Endothelial cell of hepatic sinusoid (primary cell): ENCODE measurements at regions not wholly inside any gene's neighbourhood (a gene's known extent, or its start where the extent isn't known, plus 50 kb on each side); places are given as distances from the start of the nearest gene placed in this dataset.
"Not testable (repeated sequence)": the region's sequence is repeated elsewhere in the genome, so short reads cannot be mapped to it uniquely, and the experiment has no call there.

Experiments used
- in situ Hi-C: cut with HindIII; loops from 2 replicates; pipeline ENCODE4 v1.10.0; 2017; ENCODE audit warnings: low sequenced_read_pairs

DNA sequence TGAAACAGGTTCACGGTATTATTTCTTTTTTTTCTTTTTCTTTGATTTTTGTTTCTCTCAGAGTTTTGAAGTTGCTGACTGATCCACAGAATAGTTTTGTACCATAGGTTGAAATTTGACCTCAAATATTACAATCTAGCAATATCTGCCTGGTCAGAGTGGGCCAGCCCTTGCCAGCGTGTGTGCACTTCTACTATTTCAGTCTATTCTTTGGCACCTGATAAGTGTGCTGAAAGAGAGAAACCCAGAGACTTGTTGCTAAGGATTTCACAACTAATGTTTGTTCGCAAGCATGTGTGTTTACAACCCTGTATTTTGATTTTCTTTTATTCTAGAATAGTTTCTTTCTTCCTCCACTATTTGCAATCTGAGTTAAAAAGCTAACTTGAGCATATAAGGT is 1125.2 kb upstream of the CNTN5 start:
- in situ Hi-C loops = no loop called here

DNA sequence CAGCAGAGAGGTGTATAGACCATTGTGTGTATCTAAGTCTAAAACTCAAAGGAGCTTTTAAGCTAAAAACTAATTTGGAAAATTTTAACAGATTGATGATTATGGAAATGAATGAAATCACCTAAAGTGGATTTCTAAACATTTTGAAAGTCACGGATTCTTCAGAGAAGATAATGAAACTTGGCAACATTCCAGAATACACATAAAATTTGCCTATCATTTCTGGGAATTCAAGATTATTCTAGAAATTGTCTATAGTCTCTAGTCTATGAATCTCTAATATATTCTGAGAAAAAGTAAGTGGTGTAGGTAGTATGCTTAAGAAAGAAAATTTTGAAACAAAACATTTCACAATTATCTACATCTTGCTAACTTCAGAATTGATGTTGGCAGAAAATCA is 1117.9 kb upstream of the CNTN5 start:
- in situ Hi-C loops = no loop called here

- in situ Hi-C loops = no loop called here
Observed at GRCh38 chr11:97905101-97905500, 1115.6 kb upstream of the CNTN5 start.

DNA sequence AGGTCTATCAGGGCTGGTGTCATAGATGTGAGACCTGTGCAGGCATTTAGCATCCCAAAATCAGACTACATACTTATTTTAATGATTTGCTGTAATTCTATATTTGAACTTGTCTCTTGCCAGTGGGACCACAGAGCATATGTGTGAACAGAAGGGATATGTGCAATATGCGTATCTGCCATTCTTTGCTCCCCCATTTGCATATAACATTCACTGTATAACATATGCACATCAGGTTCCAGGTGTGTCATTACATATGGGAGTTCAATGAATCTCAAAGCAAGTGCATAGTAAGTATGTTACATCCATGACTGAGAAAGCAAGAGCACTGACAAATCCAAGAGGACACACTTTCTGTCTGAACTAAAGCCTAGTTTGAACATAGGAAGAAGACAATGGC is 1115.1 kb upstream of the CNTN5 start:
- in situ Hi-C loops = no loop called here

- in situ Hi-C loops = no loop called here
Observed at GRCh38 chr11:97908354-97908753, 1112.4 kb upstream of the CNTN5 start.

DNA sequence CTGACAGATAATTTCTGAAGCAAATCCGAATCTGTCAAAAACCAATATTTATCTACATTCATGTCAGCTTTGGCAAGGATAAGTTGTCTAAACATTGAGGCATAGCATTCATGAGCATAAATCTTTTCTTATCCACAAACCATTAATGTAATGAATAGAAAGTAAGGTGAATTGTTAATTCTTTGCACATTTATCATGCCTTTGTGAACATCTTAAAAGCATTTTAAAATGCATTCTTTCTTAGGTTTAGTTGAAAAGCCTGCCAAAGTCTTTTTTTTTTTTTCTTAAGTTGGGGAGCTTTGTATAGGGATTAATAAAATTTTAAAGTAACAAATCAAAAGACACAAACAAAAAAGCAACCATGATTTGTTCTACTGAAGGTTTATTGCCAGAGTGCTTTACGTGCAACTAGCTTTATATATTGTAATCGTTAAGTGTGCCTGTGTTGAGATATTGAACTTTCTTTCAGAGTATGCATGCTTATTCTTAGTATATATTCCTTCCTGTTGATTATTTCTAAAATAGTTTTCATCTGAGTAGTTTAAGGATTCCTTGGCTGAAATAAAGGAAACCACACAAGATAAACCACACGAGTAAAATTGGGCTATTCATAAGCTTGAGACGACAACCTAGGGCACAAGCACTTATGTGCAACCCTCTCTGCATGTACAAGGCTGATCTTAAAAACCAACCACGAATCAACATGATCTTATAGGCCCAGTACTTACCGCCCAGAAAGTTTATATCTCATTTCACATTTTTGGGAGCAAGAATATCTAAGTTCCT is 1110.9 kb upstream of the CNTN5 start:
- in situ Hi-C loops = no loop called here

GRCh38 chr11:97912629-97913028 is 1108.1 kb upstream of the CNTN5 start:
- in situ Hi-C loops = no loop called here

DNA sequence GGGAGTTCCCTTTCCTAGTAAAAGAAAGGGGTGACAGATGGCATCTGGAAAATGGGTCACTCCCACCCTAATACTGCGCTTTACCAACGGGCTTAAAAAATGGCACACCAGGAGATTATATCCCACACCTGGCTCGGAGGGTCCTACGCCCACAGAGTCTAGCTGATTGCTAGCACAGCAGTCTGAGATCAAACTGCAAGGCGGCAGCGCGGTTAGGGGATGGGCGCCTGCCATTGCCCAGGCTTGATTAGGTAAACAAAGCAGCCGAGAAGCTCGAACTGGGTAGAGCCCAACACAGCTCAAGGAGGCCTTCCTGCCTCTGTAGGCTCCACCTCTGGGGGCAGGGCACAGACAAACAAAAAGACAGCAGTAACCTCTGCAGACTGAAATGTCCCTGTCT is 1097.8 kb upstream of the CNTN5 start:
- in situ Hi-C loops = not testable (repeated sequence)

GRCh38 chr11:97934572-97935208 is 1086.1 kb upstream of the CNTN5 start:
- in situ Hi-C loops = no loop called here

DNA sequence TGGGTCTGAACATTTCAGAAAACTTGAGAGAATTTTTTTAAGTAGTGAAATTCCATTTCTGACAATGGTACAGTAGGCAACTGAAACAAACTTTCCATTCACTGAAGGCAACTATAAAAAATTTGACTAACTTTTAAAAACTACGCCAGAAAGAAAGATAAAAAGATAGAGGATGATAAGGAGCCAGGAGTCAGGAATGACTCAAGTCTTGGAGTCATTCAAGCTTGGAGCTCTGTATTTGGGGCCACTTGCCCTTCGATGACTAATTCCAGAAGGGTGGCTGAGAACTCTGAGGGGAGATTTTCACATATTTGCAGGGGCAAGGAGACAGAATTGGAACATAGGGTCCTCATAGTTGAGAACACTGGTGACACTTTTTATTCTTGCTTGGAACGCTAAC is 1083.2 kb upstream of the CNTN5 start:
- in situ Hi-C loops = no loop called here

DNA sequence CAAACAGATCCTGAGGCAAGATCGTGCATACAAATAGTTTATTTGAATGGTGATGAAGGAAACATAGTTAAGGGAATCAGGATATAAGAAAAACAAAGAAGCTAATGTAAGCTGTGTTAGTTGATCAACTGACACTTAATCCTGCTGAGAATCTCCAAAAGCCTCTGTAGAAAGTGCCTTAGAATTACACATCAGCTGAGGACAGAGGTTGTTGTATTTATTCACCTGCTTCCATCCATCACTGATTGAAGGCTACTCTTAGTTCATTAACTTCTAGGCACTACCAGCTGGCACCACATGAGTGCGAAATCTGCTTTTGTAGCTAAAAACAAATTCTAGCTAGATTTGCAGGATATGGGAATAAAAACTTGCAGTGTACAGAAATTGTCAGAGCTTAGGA is 1082.0 kb upstream of the CNTN5 start:
- in situ Hi-C loops = no loop called here

DNA sequence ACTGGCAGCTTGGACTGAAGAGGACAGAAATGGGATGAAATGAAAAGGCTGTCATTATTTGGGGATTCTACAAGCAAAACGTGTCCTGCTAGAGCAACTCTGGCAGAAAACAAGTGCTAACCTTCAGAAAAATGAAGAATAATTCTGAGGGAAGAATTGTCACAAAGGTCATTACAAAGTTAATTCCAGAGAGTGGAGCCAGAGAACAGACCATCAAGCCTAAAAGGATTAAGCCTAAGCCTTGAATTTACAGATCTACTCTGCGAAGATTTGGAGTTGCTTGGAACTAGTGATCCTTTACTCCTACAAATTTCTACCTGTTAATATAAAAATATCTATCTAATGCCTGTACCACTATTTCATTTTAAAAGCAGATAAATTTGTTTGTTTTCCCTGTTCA is 1077.3 kb upstream of the CNTN5 start:
- in situ Hi-C loops = no loop called here

DNA sequence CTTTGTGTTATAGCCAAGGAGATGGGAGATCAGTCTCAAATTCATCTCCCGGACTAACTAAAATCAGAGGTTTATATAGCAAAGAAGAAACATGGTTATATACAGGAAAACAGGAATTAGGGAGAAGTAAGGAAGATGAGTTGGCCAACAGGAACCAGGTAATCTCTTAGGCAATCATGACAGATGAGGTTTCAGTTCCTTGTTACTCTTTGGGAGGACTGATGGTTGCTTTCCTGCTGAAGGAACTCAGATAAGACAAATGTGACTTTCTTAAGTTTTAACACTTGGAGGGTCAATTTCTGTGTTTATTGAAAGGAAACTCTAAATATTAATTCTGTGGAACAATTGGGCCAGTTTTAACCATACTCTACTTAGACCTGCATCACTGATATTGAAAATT is 1072.0 kb upstream of the CNTN5 start:
- in situ Hi-C loops = no loop called here

DNA sequence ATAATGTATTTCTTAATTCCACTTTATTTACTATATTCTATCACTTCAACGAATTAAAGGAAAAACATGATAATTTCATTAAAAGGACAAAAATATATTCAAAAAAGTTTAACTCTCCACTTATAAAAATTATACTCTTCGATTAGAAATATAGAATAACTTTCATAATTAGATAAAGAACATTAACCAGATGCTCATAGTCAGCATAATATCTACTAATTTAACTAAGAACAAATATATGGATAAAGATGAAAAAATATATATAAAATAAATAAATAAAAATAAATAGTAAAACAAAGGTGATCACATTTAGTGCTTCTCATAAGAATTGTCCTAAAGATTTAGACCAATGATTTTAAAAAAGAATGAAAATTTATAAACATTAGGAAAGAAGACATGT is 1065.2 kb upstream of the CNTN5 start:
- in situ Hi-C loops = no loop called here

GRCh38 chr11:97956904-97957303 is 1063.8 kb upstream of the CNTN5 start:
- in situ Hi-C loops = no loop called here

GRCh38 chr11:97961431-97961830 is 1059.3 kb upstream of the CNTN5 start:
- in situ Hi-C loops = no loop called here

- in situ Hi-C loops = no loop called here
Observed at GRCh38 chr11:97962758-97963157, 1058.0 kb upstream of the CNTN5 start.

DNA sequence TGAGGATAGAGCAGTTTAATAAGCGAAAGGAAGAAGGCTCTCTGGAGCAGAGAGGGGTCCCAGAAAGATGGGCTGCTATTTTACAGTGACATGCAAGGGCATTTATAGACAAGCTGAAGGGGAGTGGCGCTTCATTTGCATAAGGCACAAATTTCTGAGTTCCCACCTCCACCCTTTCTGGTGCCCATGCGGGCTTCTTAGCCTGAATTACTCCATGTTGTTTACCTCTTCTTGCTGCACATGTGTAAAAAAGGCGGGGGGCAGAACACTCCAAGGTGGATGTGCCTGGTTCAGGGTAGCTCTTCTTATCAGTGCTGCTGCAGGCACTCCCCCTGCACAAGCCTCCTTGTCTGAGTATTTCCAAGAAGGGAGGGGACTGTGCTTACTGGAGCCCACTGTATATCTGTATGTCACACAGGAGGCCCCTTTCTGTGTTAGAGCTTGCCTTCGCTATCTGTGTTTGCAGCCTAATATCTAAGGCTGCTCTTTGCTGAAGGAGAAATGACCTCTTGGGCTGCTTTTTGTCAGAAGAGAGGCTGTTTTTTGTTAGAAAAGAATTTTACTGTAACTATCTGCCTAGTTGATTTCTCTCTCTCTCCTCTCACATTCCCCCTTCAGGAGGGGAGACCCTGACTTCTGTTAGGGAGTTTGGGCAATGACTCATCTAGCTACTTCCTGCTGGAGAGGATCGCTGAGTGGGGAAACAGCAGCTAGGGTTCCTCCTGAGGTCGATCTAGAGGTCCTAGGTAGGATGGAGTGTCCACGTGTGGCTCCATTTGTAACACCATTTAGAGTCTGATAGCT is 1057.0 kb upstream of the CNTN5 start:
- in situ Hi-C loops = no loop called here

DNA sequence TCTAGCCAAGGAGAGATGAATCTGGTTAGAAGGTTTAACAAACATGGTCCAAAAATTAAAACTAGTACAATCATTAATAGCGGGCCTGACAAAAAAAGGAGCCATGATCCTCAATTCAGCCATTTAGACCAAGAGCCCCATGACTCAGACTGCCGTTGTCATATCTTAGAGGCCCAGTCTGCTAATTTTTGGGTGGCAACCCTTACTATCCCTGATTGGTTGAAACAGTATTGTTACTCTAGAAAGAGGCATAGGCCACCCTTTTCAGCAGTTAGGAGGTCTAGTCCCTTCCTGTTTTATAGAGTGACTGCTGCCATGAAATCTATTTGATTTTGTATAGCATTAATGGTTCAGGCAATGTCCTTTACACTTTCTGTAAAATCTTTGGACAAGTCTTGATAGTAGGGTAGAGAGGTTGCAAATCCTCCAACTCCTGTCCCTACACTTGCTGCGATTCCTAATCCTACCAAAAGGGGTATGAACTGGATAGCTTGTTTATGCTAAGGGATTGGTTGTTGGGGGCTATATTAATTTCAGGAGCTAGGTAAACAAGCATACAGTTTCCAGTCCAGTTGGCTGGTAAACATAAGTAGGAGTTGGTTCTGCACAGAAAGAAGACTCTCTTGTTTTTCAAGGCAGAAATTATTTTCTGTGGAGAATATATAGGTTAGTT is 1056.3 kb upstream of the CNTN5 start:
- in situ Hi-C loops = no loop called here

GRCh38 chr11:97965849-97966646 is 1054.7 kb upstream of the CNTN5 start:
- in situ Hi-C loops = no loop called here

- in situ Hi-C loops = no loop called here
Observed at GRCh38 chr11:97966901-97967300, 1053.8 kb upstream of the CNTN5 start.
